NCI-H187 (cell line): ENCODE measurements at regions not wholly inside any gene's neighbourhood (a gene's known extent, or its start where the extent isn't known, plus 50 kb on each side); places are given as distances from the start of the nearest gene placed in this dataset.
A peak's percentile ranks its signal among the peaks of the same experiment; 100 is the strongest.

Experiments used
- DNase-seq, 2 experiments: peaks; one replicate each; lab custom pipeline; 2025; lab: John Stamatoyannopoulos, UW

DNA sequence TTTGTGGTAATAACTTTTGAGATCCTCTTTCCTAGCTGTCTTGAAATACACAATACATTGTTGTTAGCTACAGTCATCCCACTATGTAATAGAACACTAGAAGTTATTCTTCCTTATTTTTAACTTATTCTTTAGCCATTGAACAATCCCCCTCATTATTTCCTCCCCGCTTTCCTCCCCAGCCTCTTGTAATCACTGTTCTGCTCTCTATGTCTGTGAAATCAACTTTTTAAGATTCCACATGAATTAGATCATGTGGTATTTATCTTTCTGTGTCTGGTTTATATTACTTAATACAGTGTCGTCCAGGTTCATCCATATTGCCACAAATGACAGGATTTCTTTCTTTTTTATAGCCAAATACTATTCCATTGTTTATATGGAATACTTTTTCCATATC is 72.9 kb downstream of the SLC10A2 start:
- no peak for DNase-seq

DNA sequence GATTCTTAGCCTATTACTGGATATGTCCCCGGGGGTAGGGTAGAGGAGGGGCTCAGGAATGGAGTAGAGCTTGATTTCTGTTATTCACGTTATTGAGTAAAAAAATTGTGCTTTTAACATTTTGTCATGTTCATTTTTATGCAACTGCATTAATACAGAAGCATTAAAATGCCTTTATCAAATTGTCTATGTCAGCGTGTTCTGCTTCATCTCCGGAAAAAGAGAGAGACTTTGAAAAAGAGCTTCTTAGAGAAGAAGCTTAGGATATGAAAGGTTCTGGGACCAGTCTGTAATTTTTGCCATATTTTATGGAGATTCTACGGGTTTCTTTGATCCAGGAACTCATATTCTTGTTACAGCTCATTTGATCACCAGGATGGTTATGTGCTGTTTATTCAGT is 82.0 kb downstream of the SLC10A2 start:
- no peak for DNase-seq

DNA sequence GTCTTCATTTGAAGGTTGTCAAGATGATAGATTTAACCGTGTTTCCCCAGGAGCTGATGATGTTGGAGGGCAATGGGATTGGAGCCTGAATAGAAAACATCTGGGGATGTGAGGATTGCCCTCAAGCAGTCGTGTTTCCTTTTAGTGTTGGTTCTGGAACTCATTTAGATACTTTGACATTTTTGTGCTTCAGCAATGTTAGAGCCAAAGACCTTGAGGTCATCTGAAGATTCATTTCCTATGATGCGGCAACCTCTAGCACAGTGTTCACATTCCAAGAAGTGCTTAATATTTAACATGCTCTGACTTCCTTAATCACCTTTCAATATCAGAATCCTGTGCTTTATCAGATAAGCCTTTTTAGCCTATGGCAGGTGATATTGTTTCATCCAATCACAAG is 82.7 kb downstream of the SLC10A2 start:
- DNase-seq, result no peak

DNA sequence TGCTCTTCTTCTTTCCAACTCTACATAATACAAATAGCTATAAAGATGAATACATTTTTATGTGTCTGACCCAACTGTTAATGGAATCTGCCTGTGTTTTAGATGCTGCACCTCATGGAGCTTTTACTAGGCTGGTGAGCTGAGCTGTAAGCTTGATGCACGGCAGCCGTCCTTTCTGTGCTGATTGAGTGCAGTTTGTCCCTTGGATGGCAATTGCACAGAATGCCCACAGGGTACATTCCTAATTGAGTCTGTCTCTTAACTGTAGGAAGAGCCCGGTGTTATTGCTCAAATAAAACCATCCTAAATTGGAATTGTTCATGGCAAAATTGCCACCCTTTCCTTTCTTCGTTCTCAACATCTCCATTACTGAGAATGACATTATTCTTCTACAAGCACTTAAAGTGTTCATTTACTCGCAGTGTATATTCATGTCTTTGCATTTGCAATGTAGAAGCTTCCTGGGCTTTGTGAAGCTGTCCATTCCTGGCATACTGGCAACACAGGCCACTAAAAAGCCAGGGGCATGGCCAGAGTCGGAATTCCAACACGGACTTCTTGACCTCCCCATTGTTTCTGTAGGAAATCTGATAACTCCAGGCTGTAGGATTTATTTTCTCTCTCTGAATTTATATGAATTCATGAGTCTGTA is 85.8 kb downstream of the SLC10A2 start:
- no peak for DNase-seq

DNA sequence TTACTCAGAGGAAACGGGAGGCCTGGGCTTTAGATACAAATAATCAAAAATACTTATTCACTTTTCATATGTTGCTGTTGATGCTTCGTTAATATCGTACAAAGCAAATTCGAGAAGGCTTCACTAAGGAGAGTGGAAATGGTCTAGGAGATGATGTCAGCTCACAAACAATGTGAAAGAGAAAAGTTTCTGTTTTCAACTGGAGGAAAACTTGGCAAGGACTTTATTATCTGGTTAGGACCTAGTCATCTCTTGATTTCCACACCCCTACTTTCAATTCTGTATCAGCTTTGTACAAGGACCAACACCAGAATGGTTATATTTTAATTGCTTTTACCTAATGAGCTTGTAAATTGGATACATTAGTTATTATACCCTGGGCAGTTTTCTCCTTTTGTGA is 88.0 kb downstream of the SLC10A2 start:
- no peak for DNase-seq

DNA sequence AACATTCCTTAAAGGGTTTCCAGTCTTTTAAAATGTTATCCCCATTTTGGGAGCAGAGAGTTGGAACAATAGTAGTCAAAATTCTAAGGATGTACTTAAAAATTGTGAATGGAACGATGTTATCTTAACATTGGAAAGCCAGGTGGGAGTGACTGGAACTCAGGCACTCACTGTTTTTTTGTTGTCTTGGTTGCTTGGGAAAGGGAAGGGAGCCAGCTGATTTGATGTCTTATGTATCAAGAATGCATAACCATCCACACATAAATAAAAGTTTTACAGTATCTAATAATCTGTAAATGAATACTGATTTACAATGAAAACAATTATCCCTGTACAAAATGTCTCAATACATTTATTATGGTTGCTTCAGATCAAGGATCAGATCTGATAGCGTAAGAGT is 88.7 kb downstream of the SLC10A2 start:
- DNase-seq, result no peak

DNA sequence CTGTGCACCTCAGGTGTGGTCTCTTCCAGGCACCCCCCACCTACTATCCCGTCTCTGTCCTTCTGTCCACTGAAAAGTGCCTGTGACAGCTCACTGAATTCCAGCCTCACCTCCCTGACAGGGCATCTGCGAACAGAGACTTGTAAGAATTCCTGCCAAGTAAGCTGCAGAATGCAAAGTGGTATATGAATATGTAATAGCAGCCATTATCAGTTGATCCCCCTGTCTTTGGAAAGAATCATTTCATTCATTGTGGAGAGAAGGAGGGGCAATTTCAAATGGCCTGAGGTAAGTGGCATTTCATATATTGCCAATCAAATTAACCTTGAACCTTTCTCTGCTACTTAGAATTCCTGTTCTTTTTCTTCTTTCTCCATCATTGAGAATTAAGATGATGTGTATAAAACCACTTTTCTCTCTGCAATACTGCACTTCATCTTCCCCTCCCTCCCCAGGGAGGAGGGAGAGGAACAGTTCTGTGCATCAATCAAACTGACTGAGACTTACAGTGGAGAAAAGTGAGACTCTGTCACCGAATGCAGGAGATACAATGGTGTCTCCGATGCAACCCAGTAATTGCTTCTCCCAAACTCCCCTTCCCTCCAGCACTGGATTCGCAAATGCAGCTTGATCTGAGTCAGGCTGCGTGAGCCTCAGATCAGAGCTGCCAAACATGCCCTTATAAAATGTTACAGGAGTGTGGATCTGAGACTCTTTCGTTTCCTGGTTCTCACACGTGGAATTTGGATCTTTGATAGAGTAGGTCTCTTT is 91.7 kb downstream of the SLC10A2 start:
- peak in 1 of 2 experiments; percentile 31 for DNase-seq

DNA sequence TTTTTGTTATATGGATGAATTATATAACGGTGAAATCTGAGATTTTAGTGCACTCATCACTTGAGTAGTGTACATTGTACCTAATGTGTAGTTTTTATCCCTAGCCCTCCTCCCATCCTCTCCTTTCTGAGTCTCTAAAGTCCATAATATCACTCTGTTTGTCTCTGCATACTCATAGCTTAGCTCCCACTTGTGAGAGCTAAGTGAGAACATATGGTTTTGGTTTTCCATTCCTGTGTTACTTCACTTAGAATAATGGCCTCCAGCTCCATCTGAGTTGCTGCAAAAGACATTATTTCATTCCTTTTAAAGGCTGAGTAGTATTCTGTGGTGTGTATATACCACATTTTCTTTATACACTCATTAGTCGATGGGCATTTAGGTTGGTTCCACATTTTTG is 94.0 kb downstream of the SLC10A2 start:
- no peak for DNase-seq

DNA sequence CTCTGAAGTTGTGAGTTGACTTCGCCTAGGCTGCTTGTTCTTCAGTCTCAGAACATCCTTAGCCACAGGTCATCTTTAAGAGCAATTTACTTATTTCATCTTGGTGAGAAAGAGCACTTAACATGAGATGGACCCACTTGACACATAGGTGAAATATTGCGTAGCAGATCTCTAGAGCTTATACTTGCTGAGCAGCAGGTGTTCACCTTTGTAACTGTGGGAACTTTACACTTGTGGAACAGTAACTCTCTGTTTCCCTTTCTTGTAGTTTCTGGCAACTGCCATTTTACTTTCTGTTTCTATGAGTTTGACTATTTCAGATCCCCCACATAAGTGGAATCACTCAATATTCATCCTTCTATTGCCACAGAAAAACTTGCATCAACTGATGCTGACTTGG is 95.7 kb downstream of the SLC10A2 start:
- peak; percentile 63 to 81 for DNase-seq

DNA sequence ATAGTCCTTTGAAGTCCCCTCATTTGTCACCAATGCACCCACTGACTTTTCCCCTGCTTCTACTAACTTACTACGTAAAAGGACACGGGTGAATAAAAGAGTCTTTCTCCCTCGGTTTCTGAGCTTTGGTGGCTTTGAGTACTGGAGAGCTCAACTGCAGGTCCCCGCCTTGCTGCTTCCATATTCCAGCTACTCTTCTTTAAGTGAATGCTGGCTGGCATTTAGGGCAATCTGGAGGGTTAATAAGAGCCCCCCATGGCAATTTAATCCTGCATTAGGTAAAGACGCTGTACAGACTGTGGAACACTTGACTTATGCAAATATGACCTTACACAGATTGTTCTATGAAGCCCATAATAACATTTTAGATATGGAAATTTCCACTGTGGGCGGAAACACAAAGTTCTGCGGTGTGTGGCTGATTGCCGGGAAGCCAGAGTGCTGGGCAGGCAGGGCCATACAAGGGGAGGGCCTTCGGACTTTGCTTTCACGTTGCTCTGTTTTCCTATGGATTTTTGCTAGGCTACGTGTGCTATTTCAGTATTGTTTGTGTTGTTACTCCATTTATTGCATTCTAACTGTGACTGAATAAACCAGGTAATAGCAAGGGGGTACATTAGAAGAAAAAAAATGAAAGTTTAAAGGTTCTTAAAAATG is 97.5 kb downstream of the SLC10A2 start:
- DNase-seq, result no peak

DNA sequence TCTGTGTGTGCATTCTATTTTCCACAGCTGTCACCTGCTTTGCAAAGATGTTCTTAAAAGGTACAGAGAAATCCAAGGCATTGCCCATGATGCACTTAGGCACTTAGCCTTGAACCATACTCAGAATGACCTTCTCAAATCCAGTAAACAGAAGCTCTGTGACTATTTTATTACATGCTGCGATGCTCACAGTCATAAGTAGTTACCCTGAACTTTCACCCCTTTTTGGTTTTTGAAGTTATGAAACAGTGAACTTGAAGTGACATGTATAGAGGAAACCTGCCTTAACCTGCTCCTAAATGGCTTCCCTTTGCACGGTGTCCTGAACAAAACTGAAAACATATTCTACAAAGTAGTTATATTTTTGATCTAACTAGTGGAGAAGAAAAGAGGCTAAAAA is 100.4 kb downstream of the SLC10A2 start:
- no peak for DNase-seq

DNA sequence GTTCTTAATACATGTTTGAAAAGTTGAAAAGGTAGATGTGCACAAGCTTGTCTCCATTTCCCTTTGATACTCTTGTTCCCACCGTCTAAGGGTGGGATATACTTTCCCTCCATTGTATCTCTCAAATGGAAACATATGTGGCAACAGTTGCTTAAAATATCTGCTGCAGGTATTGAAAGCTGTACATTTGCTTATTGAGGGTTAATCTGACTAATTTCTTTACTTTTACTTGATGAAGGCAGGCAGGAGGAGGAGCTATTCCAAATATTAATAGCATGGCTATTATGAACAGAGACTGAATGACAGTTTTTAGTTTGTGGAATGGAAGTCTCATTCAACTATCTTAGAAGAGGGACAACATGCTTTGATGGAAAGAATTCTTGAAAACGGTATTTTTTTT is 103.8 kb downstream of the SLC10A2 start:
- no peak for DNase-seq

DNA sequence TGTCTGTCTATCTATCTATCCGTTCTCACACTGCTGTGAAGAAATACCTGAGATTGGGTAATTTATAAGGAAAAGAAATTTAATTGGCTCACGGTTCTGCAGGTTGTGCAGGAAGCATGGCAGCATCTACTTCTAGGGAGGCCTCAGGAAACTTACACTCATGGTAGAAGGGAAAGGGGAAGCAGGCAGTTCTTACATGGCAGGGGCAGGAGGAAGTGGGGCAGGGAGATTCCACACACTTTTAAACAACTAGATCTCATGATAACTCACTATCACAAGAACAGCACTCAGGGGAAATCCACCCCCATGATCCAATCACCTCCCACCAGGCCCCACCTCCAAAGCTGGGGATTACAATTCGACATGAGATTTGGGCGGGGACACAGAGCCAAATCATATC is 105.3 kb downstream of the SLC10A2 start:
- DNase-seq, result no peak

DNA sequence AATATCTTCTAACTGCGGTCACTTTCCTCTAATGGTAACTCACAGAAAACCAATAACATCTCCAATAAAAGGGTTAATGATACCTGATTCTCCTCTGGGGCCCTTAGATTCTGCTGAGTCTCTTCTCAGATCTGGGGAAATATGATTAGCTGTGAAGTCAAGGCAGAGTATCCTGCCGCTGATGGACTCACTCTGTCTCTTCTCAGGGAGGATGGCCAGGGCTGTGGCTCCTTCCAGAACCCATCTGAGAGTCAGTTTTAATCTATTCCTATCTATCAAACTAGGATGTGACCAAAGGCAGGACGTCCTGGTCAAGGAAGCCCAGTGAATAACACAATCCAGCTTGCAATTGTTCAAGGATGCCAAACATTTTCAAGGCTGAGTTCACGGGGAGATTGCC is 109.8 kb downstream of the SLC10A2 start:
- DNase-seq, result no peak

DNA sequence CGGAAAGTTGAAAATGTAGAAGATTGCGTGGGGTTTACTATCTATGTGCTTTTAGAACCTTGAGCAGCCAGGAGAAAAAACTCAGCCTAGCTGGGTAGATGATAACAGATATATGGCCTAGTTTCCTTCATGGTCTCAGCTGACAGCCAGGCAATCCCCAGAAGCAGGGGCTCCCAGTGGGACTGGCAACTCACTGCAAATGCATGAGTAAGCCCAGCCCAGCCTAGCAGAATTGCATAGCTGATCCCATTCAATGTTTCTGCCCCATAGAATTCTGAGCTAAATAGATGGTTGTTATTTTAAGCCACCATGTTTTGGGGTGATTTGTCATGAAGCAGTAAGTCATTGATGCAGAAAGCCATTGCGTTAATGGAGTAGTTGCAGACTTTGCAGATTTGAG is 108.5 kb downstream of the ERCC5 start:
- no peak for DNase-seq

DNA sequence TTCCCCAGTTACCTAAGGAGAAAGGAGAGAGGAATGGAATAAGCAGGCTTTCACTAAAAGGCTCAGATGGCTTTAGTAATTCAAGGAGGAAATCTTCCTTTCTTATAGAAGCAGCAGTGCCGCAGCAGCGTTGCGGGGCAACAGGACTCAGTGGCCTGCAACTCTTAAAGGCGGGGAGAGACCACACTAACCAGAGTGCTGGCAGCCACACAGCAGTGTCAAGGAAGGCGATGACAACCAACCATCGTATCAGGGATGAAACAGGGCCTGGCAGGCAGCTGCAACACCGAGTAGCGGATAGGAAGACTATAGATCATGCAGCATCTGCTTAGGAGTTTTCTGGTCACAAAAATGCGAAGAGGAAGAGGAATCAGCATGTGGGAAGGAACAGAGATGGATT is 106.0 kb downstream of the ERCC5 start:
- no peak for DNase-seq

DNA sequence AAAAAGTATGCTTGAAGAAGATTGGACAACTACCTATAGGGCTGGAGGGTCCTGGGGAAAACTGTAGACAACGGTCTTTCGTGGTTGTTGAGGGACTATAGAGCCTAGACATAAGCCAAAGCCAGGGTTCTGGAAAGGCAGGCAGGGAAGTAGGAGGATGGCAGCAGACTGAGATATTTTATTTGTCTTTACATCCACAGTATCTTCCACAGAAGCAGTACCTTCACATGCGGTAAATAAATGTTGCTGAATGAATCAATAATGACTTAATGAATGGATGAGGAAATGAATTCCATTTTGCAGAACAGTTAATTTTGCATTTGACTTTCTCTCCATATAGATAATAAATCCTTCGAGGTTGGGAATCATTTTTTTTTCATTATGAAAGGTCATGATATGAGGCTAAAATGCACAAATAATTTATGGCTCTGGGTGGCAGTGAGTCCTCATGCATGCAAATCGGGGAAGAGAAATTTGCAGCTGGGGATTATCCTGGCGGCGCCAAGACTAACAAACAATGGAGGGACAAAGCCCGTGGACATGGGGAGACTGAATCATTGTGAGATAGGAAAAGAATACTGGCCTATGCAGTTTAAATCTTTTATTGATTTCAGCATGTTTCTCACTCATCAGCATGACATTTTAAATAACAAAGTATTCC is 102.0 kb downstream of the ERCC5 start:
- DNase-seq, result peak; percentile 10 to 65

DNA sequence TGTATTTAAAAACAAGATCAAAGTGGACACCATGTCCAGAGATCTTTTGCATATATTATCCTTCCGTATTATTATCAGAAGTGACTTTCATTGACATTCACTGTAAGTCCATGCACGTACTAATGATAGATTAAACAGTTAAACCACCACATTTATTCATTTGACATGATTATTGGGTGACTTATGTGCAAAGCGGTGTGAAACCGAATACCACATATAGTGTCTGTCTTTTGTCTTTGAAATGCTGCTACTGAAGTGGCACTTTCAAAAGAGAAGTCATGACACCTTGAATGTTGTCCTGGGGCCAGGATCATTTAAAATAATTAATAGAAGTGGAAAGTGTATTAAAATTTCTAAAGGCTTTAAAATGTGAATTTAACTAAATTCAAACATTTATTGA is 100.1 kb downstream of the ERCC5 start:
- no peak for DNase-seq

DNA sequence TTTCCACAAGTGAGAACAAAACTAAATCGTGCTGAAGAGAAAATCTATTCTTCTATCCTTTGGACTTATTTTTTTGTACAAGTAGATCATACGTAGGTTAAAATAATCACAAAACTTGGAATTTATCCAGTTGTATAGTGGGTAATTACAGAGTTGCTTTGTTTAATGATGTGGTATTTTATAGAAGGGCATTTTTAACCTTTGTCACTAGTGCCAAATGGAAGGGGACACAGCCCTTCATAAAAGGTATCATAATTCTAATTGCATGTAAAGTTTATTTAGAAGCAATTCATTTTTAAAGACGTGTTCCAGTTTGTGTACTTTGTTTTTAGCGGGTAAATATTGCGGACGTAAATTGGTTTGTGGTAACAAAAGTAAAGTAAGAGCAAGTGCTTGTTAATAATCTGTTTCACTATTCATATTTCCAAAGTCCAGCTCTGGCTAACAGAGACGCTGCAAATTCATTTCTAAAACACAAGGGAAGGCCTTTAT is 99.5 kb downstream of the ERCC5 start:
- DNase-seq, result no peak

DNA sequence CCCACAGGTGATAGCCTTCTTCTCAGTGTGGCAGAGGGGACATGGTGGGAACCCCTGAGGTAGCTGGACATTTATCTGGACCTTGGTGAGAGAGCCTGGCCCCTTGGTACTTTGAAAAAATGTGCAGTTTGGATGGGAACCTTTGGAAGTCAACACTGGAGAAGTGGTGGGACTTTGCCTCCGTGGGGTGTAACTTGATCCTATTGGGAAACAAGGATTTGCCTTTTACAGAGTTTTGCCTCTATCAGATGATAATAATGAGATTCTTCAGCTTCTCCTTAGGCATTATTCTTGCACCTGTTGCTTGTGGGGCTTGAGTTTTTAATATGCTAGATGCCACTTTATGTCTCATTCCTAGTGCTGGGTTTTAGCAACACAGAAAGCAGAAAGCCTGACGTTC is 99.0 kb downstream of the ERCC5 start:
- DNase-seq, result no peak

DNA sequence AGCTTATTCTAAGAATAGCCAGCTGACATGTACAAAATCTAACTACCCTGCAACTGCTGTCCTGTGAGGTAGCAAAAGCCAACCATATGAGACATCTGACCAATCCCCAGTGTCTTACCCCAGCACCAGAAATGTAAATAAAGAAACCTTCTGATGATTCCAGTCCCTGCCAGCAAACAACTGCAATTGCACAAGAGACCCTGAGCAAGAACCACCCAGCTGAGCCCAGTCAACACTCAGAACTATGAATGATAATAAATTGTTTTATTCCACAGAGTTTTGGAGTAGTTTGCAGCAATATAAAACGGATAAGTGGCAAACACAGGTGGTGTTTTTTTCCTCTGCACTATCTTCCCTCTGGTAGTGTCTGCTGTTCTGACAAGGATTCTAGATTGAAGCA is 94.9 kb downstream of the ERCC5 start:
- no peak for DNase-seq

DNA sequence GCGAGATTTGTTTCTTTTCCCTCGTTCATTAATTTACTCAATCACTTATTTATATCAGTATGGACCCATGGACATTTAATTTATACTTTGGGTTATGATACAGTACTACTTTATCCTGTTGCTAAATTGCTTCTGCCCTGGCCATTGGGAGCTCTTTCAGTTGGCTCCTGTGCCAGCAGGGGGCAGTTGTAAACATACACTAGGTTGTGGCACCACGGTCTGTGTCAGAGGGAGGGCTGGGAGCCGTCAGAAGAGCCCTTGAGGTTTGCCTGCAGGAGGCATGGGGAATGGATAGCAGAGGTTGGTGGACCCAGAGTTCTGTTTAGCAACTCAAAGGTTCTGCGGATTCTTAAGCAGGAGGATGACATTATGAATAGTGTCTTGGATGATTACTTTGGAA is 94.3 kb downstream of the ERCC5 start:
- no peak for DNase-seq

DNA sequence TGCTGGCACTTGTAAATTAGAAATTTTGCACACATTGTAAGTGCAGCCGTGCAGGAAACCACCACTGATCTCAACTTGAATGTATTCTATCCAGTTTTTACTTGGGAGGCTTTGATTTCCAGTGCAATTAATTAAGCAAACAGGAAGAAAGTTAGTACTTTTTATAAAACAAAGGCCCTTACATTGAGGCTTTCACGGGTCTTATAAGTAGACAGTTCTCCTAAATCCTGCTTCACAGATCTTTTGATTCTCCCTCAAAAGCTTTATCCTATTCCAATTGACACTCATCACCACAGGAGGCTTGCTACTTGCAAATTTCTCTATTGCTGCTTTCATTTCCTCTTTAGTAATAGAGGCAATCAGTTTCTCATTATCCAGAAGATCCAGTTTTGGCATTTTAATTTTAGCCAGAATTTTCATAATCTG is 90.1 kb downstream of the ERCC5 start:
- DNase-seq, result no peak
